WI38 (cell line): ENCODE measurements at regions not wholly inside any gene's neighbourhood (a gene's known extent, or its start where the extent isn't known, plus 50 kb on each side); places are given as distances from the start of the nearest gene placed in this dataset.
"Not testable (repeated sequence)": the region's sequence is repeated elsewhere in the genome, so short reads cannot be mapped to it uniquely, and the experiment has no call there.

Source experiments
- H3K4me3 ChIP-seq: 2 replicates; pipeline ENCODE4 v1.5.1; 2011; ENCODE audit warnings: low read depth, mild to moderate bottlenecking, control low read depth, low read length
- CTCF ChIP-seq: IDR thresholded peaks from 2 replicates; pipeline ENCODE4 v1.5.1; 2012; ENCODE audit warnings: low read depth, mild to moderate bottlenecking, control low read depth, low read length

- no peak for TF ChIP-seq CTCF
- no peak overlapping the region for H3K4me3 ChIP-seq
These were observed 137.2 kb downstream of the ARRDC3 start for GRCh38 chr5:91245871-91246270.

- H3K4me3 ChIP-seq = no peak overlapping the region
- TF ChIP-seq CTCF = no peak
These were observed 138.1 kb downstream of the ARRDC3 start for GRCh38 chr5:91245074-91245452.

- no peak overlapping the region for H3K4me3 ChIP-seq
- TF ChIP-seq CTCF = no peak
These were observed 138.6 kb downstream of the ARRDC3 start for GRCh38 chr5:91244380-91245073.

- TF ChIP-seq CTCF = no peak
These were observed 139.3 kb downstream of the ARRDC3 start for GRCh38 chr5:91243852-91244251.

GRCh38 chr5:91243286-91243685 is 139.8 kb downstream of the ARRDC3 start:
- H3K4me3 ChIP-seq = no peak overlapping the region
- no peak for TF ChIP-seq CTCF

More at GRCh38 chr5:91243852-91244251, 139.3 kb downstream of the ARRDC3 start:
- H3K4me3 ChIP-seq = no peak overlapping the region

- not testable (repeated sequence) for H3K4me3 ChIP-seq
These were observed 141.7 kb downstream of the ARRDC3 start for GRCh38 chr5:91241460-91241859.

- H3K4me3 ChIP-seq = no peak overlapping the region
- TF ChIP-seq CTCF = no peak
These were observed 142.9 kb downstream of the ARRDC3 start for GRCh38 chr5:91240175-91240574.

- TF ChIP-seq CTCF = no peak
- H3K4me3 ChIP-seq = no peak overlapping the region
These were observed 147.8 kb downstream of the ARRDC3 start for GRCh38 chr5:91235271-91235694.
